Peyer's patch (tissue), 4 donors: ENCODE measurements at regions not wholly inside any gene's neighbourhood (a gene's known extent, or its start where the extent isn't known, plus 50 kb on each side); places are given as distances from the start of the nearest gene placed in this dataset.

Experiments
- DNase-seq, 3 donors: peaks; one replicate each; pipeline ENCODE4 v3.0.0-alpha.2; 2017 to 2019
- H3K27ac ChIP-seq, 4 donors: fragments of 200-600 bp; sonication (generic); one replicate each; pipeline ENCODE4 v1.5.1; 2016 to 2019
- H3K27me3 ChIP-seq, 2 donors: fragments of 200-600 bp; sonication (generic); one replicate each; pipeline ENCODE4 v1.5.1; 2019
- H3K36me3 ChIP-seq, 3 donors: fragments of 200-600 bp; sonication (generic); one replicate each; pipeline ENCODE4 v1.5.1; 2016 to 2019
- H3K4me1 ChIP-seq, 4 donors: fragments of 200-600 bp; sonication (generic); one replicate each; pipeline ENCODE4 v1.5.1; 2016 to 2019
- H3K4me3 ChIP-seq, 4 donors: fragments of 200-600 bp; sonication (generic); 1 replicate in 3 of 4; 2 replicates in 1 of 4; pipeline ENCODE4 v1.5.1; 2016 to 2019; ENCODE audit warnings: mild to moderate bottlenecking in 1 of 4
- H3K9me3 ChIP-seq, 4 donors: fragments of 200-600 bp; sonication (generic); one replicate each; pipeline ENCODE4 v1.5.1; 2016 to 2019; ENCODE audit warnings: mild to moderate bottlenecking in 1 of 4
- POLR2A ChIP-seq, 2 donors: fragments of 450-650 bp; IDR thresholded peaks; one replicate each; pipeline ENCODE4 v1.5.1; 2017; ENCODE audit warnings: antibody characterized with exemption in 2 of 2, mild to moderate bottlenecking in 2 of 2, moderate library complexity in 2 of 2
- TF ChIP-seq, protein P1 (sequence below), 6 experiments: fragments of 450-650 bp in 4 of 6; fragments of 200-600 bp in 2 of 6; sonication (generic) in 1 of 6; IDR thresholded peaks; one replicate each; pipeline ENCODE4 v1.5.1; 2017 to 2019; ENCODE audit warnings: antibody characterized with exemption in 6 of 6, mild to moderate bottlenecking in 3 of 6, moderate library complexity in 1 of 6

DNA sequence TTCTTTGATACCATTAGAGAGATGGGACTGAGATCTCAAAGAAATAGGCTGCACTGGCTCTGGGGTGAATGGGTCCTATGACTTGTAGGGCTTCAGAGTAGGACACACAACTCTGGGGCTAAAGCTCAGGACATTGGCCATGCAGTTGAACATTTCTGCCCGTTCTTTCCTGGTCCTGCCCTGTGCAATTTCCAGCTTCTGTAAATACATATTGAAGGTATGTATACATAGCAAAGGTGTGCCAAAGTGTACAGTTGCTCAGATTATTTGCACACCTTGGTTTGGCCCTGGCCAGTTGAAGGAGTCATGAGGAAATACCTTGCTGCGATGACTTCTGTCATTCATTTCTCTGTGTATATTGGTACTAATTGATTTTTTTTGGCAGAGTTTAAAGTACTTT lies 52.8 kb upstream of the TAF11L2 start:
- TF ChIP-seq, protein P1, sequence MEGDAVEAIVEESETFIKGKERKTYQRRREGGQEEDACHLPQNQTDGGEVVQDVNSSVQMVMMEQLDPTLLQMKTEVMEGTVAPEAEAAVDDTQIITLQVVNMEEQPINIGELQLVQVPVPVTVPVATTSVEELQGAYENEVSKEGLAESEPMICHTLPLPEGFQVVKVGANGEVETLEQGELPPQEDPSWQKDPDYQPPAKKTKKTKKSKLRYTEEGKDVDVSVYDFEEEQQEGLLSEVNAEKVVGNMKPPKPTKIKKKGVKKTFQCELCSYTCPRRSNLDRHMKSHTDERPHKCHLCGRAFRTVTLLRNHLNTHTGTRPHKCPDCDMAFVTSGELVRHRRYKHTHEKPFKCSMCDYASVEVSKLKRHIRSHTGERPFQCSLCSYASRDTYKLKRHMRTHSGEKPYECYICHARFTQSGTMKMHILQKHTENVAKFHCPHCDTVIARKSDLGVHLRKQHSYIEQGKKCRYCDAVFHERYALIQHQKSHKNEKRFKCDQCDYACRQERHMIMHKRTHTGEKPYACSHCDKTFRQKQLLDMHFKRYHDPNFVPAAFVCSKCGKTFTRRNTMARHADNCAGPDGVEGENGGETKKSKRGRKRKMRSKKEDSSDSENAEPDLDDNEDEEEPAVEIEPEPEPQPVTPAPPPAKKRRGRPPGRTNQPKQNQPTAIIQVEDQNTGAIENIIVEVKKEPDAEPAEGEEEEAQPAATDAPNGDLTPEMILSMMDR (IDR thresholded peaks at IDR 0.05): no peak
- TF ChIP-seq POLR2A (IDR thresholded peaks at IDR 0.05): no peak
- no peak overlapping the region for H3K4me3 ChIP-seq
- DNase-seq: no peak
- no peaks in the 10 kb centered on the region for H3K36me3 ChIP-seq
- H3K4me1 ChIP-seq: no peaks in the 10 kb centered on the region
- H3K9me3 ChIP-seq: no peaks in the 10 kb centered on the region
- no peaks in the 10 kb centered on the region for H3K27me3 ChIP-seq
- no peak overlapping the region for H3K27ac ChIP-seq
